GM10266 (cell line): ENCODE measurements at regions not wholly inside any gene's neighbourhood (a gene's known extent, or its start where the extent isn't known, plus 50 kb on each side); places are given as distances from the start of the nearest gene placed in this dataset.
"Not testable (repeated sequence)": the region's sequence is repeated elsewhere in the genome, so short reads cannot be mapped to it uniquely, and the experiment has no call there.

ENCODE experiments used
- DNase-seq: peaks from one replicate; pipeline ENCODE4 v3.0.0; 2012; ENCODE audit errors: extremely low spot score
- TF ChIP-seq, protein P1 (sequence below): IDR thresholded peaks from 2 replicates; pipeline ENCODE4 v1.5.1; 2012; ENCODE audit warnings: mild to moderate bottlenecking, low read depth; ENCODE audit not compliant: control insufficient read depth, insufficient read depth; ENCODE audit errors: missing control alignments

- DNase-seq = no peak
- TF ChIP-seq, protein P1, sequence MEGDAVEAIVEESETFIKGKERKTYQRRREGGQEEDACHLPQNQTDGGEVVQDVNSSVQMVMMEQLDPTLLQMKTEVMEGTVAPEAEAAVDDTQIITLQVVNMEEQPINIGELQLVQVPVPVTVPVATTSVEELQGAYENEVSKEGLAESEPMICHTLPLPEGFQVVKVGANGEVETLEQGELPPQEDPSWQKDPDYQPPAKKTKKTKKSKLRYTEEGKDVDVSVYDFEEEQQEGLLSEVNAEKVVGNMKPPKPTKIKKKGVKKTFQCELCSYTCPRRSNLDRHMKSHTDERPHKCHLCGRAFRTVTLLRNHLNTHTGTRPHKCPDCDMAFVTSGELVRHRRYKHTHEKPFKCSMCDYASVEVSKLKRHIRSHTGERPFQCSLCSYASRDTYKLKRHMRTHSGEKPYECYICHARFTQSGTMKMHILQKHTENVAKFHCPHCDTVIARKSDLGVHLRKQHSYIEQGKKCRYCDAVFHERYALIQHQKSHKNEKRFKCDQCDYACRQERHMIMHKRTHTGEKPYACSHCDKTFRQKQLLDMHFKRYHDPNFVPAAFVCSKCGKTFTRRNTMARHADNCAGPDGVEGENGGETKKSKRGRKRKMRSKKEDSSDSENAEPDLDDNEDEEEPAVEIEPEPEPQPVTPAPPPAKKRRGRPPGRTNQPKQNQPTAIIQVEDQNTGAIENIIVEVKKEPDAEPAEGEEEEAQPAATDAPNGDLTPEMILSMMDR = no peak
Measured at GRCh38 chr11:22521226-22521625, 104.4 kb downstream of the FANCF start.

DNA sequence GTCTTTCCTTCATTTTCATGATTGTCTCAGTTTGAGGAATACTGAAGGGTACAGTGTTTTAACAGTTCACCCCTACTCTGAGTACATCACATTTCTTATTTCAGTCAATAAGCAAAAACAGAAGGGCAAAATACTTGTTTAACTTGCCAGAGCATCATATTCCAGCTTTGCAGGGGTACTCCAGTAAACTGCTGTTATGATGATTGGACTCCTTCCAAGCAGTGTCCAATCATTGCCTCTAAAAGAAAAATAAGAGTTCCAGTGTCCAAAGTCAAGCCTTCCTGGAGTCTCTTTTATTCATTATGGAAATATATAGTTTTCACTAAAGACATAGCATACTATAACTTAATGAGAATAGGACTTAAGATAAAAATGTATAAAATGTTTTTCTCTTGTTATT lies 105.1 kb downstream of the FANCF start:
- TF ChIP-seq, protein P1 = no peak
- no peak for DNase-seq

GRCh38 chr11:22518344-22518743 lies 107.3 kb downstream of the FANCF start:
- not testable (repeated sequence) for DNase-seq

- DNase-seq = no peak
- TF ChIP-seq, protein P1 = no peak
Measured at GRCh38 chr11:22516111-22516510, 109.5 kb downstream of the FANCF start.

DNA sequence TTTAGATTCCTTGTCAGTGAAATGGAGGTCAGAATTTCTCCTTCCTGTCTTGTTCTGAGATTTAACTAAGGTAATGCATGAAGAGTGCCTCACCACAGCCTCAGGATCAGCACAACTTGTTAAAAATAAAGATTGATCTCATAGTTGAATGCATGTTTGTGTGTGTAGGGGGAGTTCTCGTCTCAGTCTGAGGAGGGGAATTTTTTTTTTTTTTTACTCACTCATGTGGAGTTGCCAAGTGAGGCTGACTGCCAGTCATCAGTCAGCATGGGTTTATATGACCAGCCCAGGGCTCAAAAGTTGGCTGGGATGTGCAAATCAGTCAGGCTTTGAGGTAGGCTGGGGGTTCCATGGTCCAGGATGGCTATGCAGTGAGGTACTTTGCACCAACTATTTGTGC lies 113.2 kb downstream of the FANCF start:
- TF ChIP-seq, protein P1 = no peak
- no peak for DNase-seq

DNA sequence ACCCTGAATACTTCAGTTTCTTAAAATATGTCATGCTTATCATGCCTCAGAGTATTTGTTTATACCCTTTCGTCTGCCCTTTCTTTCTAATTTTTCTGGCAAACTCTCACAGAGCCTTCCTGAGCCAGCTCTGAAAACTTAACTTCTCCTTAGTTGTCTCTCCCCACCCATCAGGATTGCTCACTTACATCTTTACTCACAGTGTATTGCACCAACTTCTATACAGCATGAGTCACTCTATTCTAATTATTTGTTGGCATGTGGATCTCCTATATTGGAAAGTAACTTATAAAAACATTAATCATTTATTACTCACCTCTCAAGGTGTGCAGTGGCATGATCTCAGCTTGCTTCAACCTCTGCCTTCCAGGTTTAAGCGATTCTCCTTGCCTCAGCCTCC lies 114.9 kb downstream of the FANCF start:
- TF ChIP-seq, protein P1 = no peak
- no peak for DNase-seq

- no peak for DNase-seq
- TF ChIP-seq, protein P1 = no peak
Measured at GRCh38 chr11:22510010-22510409, 115.6 kb downstream of the FANCF start.

- TF ChIP-seq, protein P1 = no peak
- no peak for DNase-seq
Measured at GRCh38 chr11:22508665-22509064, 117.0 kb downstream of the FANCF start.
